Astrocyte of the cerebellum (primary cell): ENCODE measurements at regions not wholly inside any gene's neighbourhood (a gene's known extent, or its start where the extent isn't known, plus 50 kb on each side); places are given as distances from the start of the nearest gene placed in this dataset.
"Not testable (repeated sequence)": the region's sequence is repeated elsewhere in the genome, so short reads cannot be mapped to it uniquely, and the experiment has no call there.

Source experiments
- DNase-seq: peaks from one replicate; pipeline ENCODE4 v3.0.0-alpha.2; 2011; ENCODE audit warnings: low read depth
- H3K4me3 ChIP-seq: 2 replicates; pipeline ENCODE4 v1.5.1; 2011; ENCODE audit warnings: mild to moderate bottlenecking, low read depth, low read length, moderate library complexity
- in situ Hi-C: cut with HindIII; loops from 2 replicates; pipeline ENCODE4 v1.10.0; 2017; ENCODE audit warnings: low sequenced_read_pairs
- TF ChIP-seq, protein P1 (sequence below): IDR thresholded peaks from 2 replicates; pipeline ENCODE4 v1.5.1; 2012; ENCODE audit warnings: low read length, low read depth, moderate library complexity, mild to moderate bottlenecking; ENCODE audit errors: missing control alignments

DNA sequence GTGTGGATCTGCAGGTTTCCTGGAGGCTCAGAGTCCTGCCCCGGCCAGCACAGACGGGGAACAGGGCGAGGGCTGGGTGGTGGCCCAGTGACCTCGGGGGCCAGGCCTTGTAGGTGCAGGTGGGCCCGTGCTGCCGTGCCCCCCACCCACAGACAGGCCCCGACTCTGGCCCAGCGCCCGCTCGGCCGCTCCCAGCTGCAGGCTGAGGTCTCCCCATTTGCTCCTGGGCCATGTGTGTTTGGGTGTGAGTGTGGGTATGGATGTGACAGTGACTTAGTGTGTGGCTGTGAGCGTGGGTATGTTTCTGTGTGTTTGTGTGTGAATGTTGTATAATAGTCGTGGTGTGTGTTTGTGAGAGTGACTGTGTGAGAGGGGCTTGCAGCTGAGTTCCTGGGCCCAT, 173.8 kb downstream of the TMEM121 start:
- DNase-seq, in situ Hi-C loops, H3K4me3 ChIP-seq: not testable (repeated sequence)

DNA sequence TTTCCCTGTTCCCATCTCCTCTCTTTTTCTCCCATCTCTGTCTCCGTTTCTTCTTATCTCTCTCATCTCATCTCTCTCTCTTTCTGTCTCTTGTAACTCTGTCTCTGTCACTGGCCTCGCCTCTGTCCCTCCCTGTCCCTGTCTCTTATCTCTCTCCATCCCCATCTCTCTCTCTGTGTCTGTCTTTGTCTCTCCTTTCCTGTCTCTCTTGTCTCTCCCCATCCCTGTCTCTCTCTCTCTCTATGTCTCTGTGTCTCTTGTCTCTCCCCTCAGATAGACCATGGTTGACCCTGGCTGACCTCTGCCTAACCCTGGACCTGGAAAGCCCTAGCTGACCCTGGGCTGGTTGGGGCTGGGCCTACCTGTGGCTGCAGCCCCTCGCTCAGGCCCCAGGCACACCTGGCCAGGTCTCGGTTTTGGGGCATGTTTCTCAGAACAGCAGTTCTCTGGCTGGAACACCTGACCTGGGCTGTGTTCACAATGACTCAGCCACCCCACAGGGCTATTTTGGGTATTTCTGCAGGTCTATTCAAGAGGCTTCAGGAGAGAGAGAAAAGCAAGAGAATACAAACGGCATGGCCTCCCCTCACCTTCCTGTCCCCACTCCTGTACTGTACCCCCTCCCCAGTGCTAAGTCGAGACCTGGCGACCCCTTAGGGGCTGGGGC, 174.4 kb downstream of the TMEM121 start:
- TF ChIP-seq, protein P1, sequence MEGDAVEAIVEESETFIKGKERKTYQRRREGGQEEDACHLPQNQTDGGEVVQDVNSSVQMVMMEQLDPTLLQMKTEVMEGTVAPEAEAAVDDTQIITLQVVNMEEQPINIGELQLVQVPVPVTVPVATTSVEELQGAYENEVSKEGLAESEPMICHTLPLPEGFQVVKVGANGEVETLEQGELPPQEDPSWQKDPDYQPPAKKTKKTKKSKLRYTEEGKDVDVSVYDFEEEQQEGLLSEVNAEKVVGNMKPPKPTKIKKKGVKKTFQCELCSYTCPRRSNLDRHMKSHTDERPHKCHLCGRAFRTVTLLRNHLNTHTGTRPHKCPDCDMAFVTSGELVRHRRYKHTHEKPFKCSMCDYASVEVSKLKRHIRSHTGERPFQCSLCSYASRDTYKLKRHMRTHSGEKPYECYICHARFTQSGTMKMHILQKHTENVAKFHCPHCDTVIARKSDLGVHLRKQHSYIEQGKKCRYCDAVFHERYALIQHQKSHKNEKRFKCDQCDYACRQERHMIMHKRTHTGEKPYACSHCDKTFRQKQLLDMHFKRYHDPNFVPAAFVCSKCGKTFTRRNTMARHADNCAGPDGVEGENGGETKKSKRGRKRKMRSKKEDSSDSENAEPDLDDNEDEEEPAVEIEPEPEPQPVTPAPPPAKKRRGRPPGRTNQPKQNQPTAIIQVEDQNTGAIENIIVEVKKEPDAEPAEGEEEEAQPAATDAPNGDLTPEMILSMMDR: no peak
- DNase-seq: no peak
- in situ Hi-C loops: no loop called here
- no peak overlapping the region for H3K4me3 ChIP-seq

DNA sequence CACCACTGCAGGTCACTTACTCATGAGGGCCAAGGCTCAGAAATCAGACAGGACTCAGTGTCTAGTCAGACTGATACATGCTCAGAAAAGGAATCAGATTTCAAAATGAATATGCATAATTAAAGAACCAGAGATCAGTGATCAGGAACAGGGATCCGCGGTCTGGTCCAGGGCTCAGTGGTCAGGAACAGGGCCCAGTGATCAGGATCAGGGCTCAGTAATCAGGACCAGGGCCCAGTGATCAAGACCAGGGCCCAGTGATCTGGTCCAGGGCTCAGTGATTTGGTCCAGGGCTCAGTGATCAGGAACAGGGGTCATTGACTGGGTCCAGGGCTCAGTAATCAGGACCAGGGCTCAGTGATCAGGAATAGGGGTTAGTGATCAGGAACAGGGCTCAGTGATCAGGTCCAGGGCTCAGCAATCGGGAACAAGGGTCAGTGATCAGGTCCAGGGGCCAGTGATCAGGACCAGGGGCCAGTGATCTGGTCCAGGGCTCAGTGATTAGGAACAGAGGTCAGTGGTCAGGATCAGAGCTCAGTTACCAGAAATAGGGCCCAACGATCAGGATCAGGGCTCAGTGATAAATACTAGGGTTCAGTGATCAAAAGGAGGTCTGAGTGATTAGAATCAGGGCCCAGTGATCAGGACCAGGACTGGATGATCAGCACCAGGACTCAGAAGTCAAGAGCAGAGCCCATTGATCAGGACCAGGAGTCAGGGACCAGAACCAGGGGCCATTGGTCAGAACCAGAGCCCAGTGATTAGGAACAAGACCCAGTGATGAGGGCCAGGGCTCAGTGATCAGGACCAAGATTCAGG, 175.3 kb downstream of the TMEM121 start:
- H3K4me3 ChIP-seq: no peak overlapping the region
- DNase-seq: no peak
- TF ChIP-seq, protein P1: no peak
- in situ Hi-C loops: no loop called here

DNA sequence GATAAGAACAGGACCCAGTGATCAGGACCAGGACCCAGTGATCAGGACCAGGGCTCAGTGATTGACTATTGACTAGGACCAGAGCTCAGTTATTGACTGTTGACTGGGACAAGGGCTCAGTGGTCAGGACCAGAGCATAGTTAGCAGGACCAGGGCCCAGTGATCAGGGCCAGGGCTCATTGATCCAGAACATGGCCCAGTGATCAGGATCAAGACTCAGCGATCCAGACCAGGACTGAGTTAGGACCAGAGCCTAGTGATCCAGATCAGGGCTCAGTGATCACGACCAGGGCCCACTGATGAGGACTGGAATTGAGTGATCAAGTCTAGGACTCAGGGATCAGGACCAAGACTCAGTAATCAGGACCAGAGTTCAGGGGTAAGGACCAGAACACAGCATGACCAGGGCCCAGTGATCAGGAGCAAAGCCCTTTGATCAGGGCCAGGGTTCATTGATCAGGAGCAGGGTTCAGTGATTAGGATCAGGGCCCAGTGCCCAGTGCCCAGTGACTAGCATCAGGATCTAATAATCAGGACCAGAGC, 176.0 kb downstream of the TMEM121 start:
- in situ Hi-C loops: no loop called here
- DNase-seq: no peak
- H3K4me3 ChIP-seq: no peak overlapping the region
- TF ChIP-seq, protein P1: no peak

DNA sequence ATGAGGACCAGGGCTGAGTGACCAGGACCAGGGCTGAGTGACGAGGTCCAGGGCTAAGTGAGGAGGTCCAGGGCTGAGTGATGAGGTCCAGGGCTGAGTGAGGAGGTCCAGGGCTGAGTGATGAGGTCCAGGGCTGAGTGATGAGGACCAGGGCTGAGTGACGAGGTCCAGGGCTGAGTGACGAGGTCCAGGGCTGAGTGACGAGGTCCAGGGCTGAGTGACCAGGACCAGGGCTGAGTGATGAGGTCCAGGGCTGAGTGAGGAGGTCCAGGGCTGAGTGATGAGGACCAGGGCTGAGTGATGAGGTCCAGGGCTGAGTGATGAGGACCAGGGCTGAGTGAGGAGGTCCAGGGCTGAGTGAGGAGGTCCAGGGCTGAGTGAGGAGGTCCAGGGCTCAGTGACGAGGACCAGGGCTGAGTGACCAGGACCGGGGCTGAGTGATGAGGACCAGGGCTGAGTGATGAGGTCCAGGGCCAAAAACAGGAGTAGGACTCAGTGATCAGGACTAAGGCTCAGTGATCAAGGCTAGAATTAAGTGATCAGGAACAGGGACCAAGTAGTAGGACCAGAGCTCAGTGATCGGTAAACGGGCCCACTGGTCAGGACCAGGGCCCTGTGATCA, 176.8 kb downstream of the TMEM121 start:
- in situ Hi-C loops, DNase-seq, H3K4me3 ChIP-seq: not testable (repeated sequence)

DNA sequence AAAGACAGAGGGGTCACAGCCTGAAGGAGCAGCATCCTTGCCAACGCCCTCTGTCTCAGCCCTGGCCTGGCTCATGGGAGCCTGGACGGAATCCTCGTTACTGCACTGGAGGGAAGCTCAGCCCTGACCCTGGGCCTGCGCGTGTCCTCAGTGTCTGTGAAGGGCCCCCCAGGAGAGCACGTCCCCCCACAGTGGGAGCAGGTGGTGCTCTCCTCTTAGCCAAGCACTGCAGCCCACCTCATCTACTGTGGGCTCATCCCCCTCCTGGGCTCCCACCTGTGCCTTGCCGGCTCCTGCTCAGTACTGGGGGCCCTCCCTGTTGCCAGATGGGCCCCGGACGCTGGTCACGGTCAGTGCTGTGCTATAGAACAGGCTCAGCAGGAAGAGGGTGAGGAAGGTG, 177.7 kb downstream of the TMEM121 start:
- H3K4me3 ChIP-seq, in situ Hi-C loops, DNase-seq: not testable (repeated sequence)

DNA sequence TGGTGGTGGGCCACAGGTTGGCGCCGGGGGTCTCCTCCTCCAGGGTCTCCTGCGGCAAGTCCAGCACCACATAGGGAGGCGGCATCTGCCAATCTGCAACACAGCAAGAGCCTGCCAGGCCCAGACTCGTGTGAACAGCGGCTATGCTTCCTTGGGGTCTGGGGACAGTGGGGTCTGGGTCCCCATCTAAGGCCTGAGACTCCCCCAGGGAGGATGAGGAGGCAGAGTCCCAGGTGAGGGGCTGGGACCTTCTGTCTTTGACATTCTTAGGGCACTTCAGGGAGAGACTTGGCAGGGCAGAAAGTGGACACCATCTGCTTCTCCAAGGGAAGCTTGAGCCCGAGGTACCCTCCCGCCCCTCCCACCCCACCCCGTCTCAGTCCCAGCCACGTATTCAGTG, 178.1 kb downstream of the TMEM121 start:
- H3K4me3 ChIP-seq, DNase-seq, in situ Hi-C loops: not testable (repeated sequence)

DNA sequence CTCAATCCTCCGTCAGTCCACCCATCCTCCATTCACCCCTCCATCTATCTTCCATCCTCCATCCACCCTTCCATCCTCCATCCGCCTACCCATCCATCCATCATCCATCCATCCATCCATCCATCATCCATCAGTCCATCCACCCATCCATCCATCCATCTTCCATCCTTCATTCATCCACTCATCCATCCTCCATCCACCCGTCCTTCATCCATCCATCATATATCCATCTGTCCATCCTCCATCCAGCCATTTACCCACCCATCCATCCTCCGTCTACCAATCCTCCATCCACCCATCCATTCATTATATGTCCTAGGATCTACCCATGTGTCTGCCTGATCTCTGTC, 179.1 kb downstream of the TMEM121 start:
- DNase-seq, in situ Hi-C loops, H3K4me3 ChIP-seq: not testable (repeated sequence)

DNA sequence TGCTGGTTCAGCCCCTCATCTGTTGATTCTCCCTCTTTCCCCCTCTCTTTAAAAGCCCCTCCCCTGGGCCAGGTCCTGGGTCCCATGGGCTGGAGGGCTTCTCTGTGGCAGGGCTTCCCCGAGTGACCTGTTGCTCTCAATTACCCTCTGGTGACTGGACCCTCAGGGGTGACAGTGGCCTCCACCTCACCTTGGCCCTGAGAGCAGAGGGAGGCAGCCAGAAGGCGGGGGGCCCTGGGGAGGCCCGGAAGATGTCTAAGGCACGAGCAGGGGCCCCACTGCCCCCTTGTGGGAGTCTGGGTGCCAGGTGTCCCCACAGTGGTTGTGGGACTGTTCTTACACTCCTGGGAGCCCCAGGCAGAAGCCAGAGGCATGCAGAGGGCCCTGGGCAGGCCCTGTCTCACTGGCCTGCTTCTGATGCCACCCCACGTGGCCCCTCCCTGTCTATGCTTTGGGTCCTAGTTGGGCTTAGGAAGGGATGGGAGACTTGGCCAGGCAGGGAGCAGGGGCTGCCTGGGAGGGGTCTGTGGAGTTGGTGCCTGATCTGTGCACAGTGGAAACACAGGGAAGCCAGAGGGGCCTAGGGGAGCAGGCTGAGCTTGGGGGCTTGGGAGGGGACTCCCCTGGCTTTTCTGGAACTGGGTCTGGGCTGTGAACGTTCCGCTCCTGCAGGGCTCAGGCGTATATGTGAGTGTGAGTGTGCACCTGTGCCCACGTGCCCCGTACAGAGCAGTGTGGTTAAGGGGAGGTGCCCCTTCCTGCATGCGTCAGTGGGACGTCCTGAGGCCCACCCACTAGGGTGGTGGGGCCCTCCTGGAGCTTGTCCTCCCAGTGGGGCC, 179.7 kb downstream of the TMEM121 start:
- in situ Hi-C loops, DNase-seq, H3K4me3 ChIP-seq: not testable (repeated sequence)

DNA sequence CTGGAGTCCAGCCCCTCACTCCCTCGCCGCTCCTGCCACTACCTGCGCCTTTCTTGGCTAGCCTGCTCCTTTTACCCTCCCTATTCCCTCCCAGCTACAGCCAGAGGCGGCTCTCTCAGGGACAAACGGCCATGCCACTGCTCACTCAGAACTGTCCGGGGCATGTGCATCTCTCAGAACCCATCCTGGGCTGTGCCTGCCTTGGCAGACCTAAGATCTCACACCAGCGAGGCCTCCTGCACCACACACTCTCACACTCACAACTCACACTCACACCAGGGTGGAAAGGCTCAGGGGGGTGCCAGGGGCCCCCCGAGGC, 180.3 kb downstream of the TMEM121 start:
- DNase-seq, in situ Hi-C loops, H3K4me3 ChIP-seq: not testable (repeated sequence)

DNA sequence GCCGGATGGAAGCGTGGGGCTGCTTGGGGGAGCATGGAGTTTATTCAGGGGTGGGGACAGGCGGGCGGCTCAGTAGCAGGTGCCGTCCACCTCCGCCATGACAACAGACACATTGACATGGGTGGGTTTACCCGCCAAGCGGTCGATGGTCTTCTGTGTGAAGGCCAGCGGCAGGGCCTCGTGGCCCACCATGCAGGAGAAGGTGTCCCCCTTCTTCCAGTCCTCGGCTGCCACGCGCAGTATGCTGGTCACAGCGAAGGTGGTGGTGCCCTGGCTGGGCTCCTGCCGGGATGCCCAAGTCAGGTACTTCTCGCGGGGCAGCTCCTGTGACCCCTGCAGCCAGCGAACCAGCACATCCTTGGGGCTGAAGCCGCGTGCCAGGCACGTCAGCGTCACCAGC, 180.7 kb downstream of the TMEM121 start:
- in situ Hi-C loops, DNase-seq, H3K4me3 ChIP-seq: not testable (repeated sequence)

DNA sequence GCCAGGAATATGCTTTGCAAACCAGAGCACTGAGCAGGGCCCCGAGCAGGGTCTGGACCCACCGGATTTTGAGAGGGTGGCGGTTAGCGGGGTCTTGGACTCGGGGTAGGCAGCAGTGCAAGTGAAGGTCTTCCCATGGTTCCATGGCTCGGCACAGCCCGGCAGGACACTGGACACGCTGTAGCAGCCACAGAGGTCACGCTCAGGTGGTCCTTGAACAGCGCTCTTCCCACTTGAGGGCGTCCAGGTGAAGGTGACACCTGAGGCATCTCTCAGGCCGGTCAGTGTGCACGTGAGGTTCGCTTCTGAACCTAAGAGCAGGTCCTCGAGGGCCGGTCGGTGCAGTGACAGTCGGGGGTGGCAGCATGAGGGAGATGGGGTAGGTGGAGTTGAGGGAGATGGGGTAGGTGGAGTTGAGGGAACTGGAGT, 181.4 kb downstream of the TMEM121 start:
- H3K4me3 ChIP-seq, DNase-seq, in situ Hi-C loops: not testable (repeated sequence)
